ENCODE measurements at regions not wholly inside any gene's neighbourhood (a gene's known extent, or its start where the extent isn't known, plus 50 kb on each side); places are given as distances from the start of the nearest gene placed in this dataset.

- Histone ChIP-seq H3K4me2 (ENCODE audit: insufficient read depth, low read length, poor library complexity, severe bottlenecking) (no peak overlapping the region), H2BK120ac (ENCODE audit: low read depth, low read length) (no peak overlapping the region), H3K9ac (ENCODE audit: low read depth, low read length, poor library complexity) (no peak overlapping the region), H2AK5ac (ENCODE audit: low read depth, low read length) (no peak overlapping the region), H3K14ac (ENCODE audit: low read length) (no peak overlapping the region), H3K9me3 (replicated peaks in 1 of 2; ENCODE audit: control insufficient read depth in 2 of 2, insufficient read depth in 1 of 2, low read depth in 1 of 2, low read length in 2 of 2) (no peaks in the 10 kb centered on the region), H3K23ac (ENCODE audit: low read depth, low read length, poor library complexity) (no peak overlapping the region), H2BK15ac (ENCODE audit: low read length) (no peak overlapping the region), H2BK5ac (ENCODE audit: low read length) (no peak overlapping the region), H3K36me3 (replicated peaks in 1 of 2; ENCODE audit: control insufficient read depth in 2 of 2, insufficient read depth in 2 of 2, low read length in 2 of 2) (no peaks in the 10 kb centered on the region), H3K27ac (replicated peaks; ENCODE audit: low read length) (no peak overlapping the region), H3K4ac (ENCODE audit: low read length) (no peak overlapping the region), H4K8ac (ENCODE audit: low read depth, low read length) (no peak overlapping the region), H2BK12ac (ENCODE audit: low read length) (no peak overlapping the region), H3K79me1 (ENCODE audit: low read depth, low read length) (no peaks in the 10 kb centered on the region), H3K4me1 (ENCODE audit: control insufficient read depth in 2 of 2, insufficient read depth in 1 of 2, low read depth in 1 of 2, low read length in 2 of 2) (peaks cover 0 to 5% of the 10 kb centered on the region in 2 donors), H3K18ac (ENCODE audit: low read length) (no peak overlapping the region), H4K91ac (ENCODE audit: low read depth, low read length, poor library complexity) (no peak overlapping the region), H3K4me3 (ENCODE audit: low read length in 2 of 2) (no peak overlapping the region), H2AFZ (ENCODE audit: low read length) (no peak overlapping the region), H3K27me3 (ENCODE audit: control insufficient read depth in 3 of 3, insufficient read depth in 3 of 3, low read depth in 1 of 3, low read length in 3 of 3) (no peaks in the 10 kb centered on the region)
- no peak for DNase-seq (ENCODE audit: low spot score)
- no CpG with 5 or more reads among the region's 5 CpGs for WGBS, 2 donors (ENCODE audit: extremely low coverage in 2 of 2, insufficient read length in 2 of 2, insufficient replicate concordance in 1 of 2)
These were observed 66.7 kb upstream of the CAPRIN1 start for GRCh38 chr11:33984682-33985389.

GRCh38 chr11:33982661-33983060 lies 68.9 kb upstream of the CAPRIN1 start:
- no peak overlapping the region for H3K4me3 ChIP-seq (ENCODE audit: low read length in 2 of 2)
- no peak overlapping the region for H2BK15ac ChIP-seq (ENCODE audit: low read length)
- no peak overlapping the region for H3K4me2 ChIP-seq (ENCODE audit: insufficient read depth, low read length, poor library complexity, severe bottlenecking)
- no peak overlapping the region for H2BK12ac ChIP-seq (ENCODE audit: low read length)
- H4K8ac ChIP-seq (ENCODE audit: low read depth, low read length): no peak overlapping the region
- H3K4me1 ChIP-seq (ENCODE audit: control insufficient read depth in 2 of 2, insufficient read depth in 1 of 2, low read depth in 1 of 2, low read length in 2 of 2): peaks cover 0 to 5% of the 10 kb centered on the region in 2 donors
- no peak overlapping the region for H3K9ac ChIP-seq (ENCODE audit: low read depth, low read length, poor library complexity)
- H3K4ac ChIP-seq (ENCODE audit: low read length): no peak overlapping the region
- H3K27me3 ChIP-seq (ENCODE audit: control insufficient read depth in 3 of 3, insufficient read depth in 3 of 3, low read depth in 1 of 3, low read length in 3 of 3): no peaks in the 10 kb centered on the region
- H4K91ac ChIP-seq (ENCODE audit: low read depth, low read length, poor library complexity): no peak overlapping the region
- H3K18ac ChIP-seq (ENCODE audit: low read length): no peak overlapping the region
- H2BK120ac ChIP-seq (ENCODE audit: low read depth, low read length): no peak overlapping the region
- H2AFZ ChIP-seq (ENCODE audit: low read length): no peak overlapping the region
- no peaks in the 10 kb centered on the region for H3K9me3 ChIP-seq (replicated peaks in 1 of 2; ENCODE audit: control insufficient read depth in 2 of 2, insufficient read depth in 1 of 2, low read depth in 1 of 2, low read length in 2 of 2)
- DNase-seq (ENCODE audit: low spot score): no peak
- no peak overlapping the region for H3K23ac ChIP-seq (ENCODE audit: low read depth, low read length, poor library complexity)
- no peak overlapping the region for H3K14ac ChIP-seq (ENCODE audit: low read length)
- no peak overlapping the region for H3K27ac ChIP-seq (replicated peaks; ENCODE audit: low read length)
- no peaks in the 10 kb centered on the region for H3K79me1 ChIP-seq (ENCODE audit: low read depth, low read length)
- H3K36me3 ChIP-seq (replicated peaks in 1 of 2; ENCODE audit: control insufficient read depth in 2 of 2, insufficient read depth in 2 of 2, low read length in 2 of 2): no peaks in the 10 kb centered on the region
- H2BK5ac ChIP-seq (ENCODE audit: low read length): no peak overlapping the region
- H2AK5ac ChIP-seq (ENCODE audit: low read depth, low read length): no peak overlapping the region

GRCh38 chr11:33980897-33981296 lies 70.6 kb upstream of the CAPRIN1 start:
- Histone ChIP-seq H3K79me1 (ENCODE audit: low read depth, low read length) (no peaks in the 10 kb centered on the region), H2BK5ac (ENCODE audit: low read length) (no peak overlapping the region), H3K27me3 (ENCODE audit: control insufficient read depth in 3 of 3, insufficient read depth in 3 of 3, low read depth in 1 of 3, low read length in 3 of 3) (no peaks in the 10 kb centered on the region), H3K9ac (ENCODE audit: low read depth, low read length, poor library complexity) (no peak overlapping the region), H3K18ac (ENCODE audit: low read length) (no peak overlapping the region), H3K9me3 (replicated peaks in 1 of 2; ENCODE audit: control insufficient read depth in 2 of 2, insufficient read depth in 1 of 2, low read depth in 1 of 2, low read length in 2 of 2) (no peaks in the 10 kb centered on the region), H3K4me2 (ENCODE audit: insufficient read depth, low read length, poor library complexity, severe bottlenecking) (no peak overlapping the region), H4K91ac (ENCODE audit: low read depth, low read length, poor library complexity) (no peak overlapping the region), H4K8ac (ENCODE audit: low read depth, low read length) (no peak overlapping the region), H2AFZ (ENCODE audit: low read length) (no peak overlapping the region), H2BK12ac (ENCODE audit: low read length) (no peak overlapping the region), H2BK120ac (ENCODE audit: low read depth, low read length) (no peak overlapping the region), H2AK5ac (ENCODE audit: low read depth, low read length) (no peak overlapping the region), H3K4me1 (ENCODE audit: control insufficient read depth in 2 of 2, insufficient read depth in 1 of 2, low read depth in 1 of 2, low read length in 2 of 2) (peaks cover 0 to 5% of the 10 kb centered on the region in 2 donors), H3K4ac (ENCODE audit: low read length) (no peak overlapping the region), H2BK15ac (ENCODE audit: low read length) (no peak overlapping the region), H3K4me3 (ENCODE audit: low read length in 2 of 2) (no peak overlapping the region), H3K14ac (ENCODE audit: low read length) (no peak overlapping the region), H3K23ac (ENCODE audit: low read depth, low read length, poor library complexity) (no peak overlapping the region), H3K36me3 (replicated peaks in 1 of 2; ENCODE audit: control insufficient read depth in 2 of 2, insufficient read depth in 2 of 2, low read length in 2 of 2) (no peaks in the 10 kb centered on the region), H3K27ac (replicated peaks; ENCODE audit: low read length) (no peak overlapping the region)
- WGBS, 2 donors (ENCODE audit: extremely low coverage in 2 of 2, insufficient read length in 2 of 2, insufficient replicate concordance in 1 of 2): no CpG with 5 or more reads among the region's 3 CpGs
- no peak for DNase-seq (ENCODE audit: low spot score)

GRCh38 chr11:33978376-33978775 lies 73.2 kb upstream of the CAPRIN1 start:
- Histone ChIP-seq H3K27ac (replicated peaks; ENCODE audit: low read length) (no peak overlapping the region), H2BK120ac (ENCODE audit: low read depth, low read length) (no peak overlapping the region), H2BK12ac (ENCODE audit: low read length) (no peak overlapping the region), H3K18ac (ENCODE audit: low read length) (no peak overlapping the region), H4K8ac (ENCODE audit: low read depth, low read length) (no peak overlapping the region), H3K4me2 (ENCODE audit: insufficient read depth, low read length, poor library complexity, severe bottlenecking) (no peak overlapping the region), H3K23ac (ENCODE audit: low read depth, low read length, poor library complexity) (no peak overlapping the region), H3K4ac (ENCODE audit: low read length) (no peak overlapping the region), H2BK15ac (ENCODE audit: low read length) (no peak overlapping the region), H3K27me3 (ENCODE audit: control insufficient read depth in 3 of 3, insufficient read depth in 3 of 3, low read depth in 1 of 3, low read length in 3 of 3) (no peaks in the 10 kb centered on the region), H2AK5ac (ENCODE audit: low read depth, low read length) (no peak overlapping the region), H3K9ac (ENCODE audit: low read depth, low read length, poor library complexity) (no peak overlapping the region), H3K4me1 (ENCODE audit: control insufficient read depth in 2 of 2, insufficient read depth in 1 of 2, low read depth in 1 of 2, low read length in 2 of 2) (peaks cover 0 to 5% of the 10 kb centered on the region in 2 donors), H3K36me3 (replicated peaks in 1 of 2; ENCODE audit: control insufficient read depth in 2 of 2, insufficient read depth in 2 of 2, low read length in 2 of 2) (no peaks in the 10 kb centered on the region), H2BK5ac (ENCODE audit: low read length) (no peak overlapping the region), H2AFZ (ENCODE audit: low read length) (no peak overlapping the region), H4K91ac (ENCODE audit: low read depth, low read length, poor library complexity) (no peak overlapping the region), H3K9me3 (replicated peaks in 1 of 2; ENCODE audit: control insufficient read depth in 2 of 2, insufficient read depth in 1 of 2, low read depth in 1 of 2, low read length in 2 of 2) (no peaks in the 10 kb centered on the region), H3K79me1 (ENCODE audit: low read depth, low read length) (no peaks in the 10 kb centered on the region), H3K4me3 (ENCODE audit: low read length in 2 of 2) (no peak overlapping the region), H3K14ac (ENCODE audit: low read length) (no peak overlapping the region)
- no CpG with 5 or more reads among the region's 6 CpGs for WGBS, 2 donors (ENCODE audit: extremely low coverage in 2 of 2, insufficient read length in 2 of 2, insufficient replicate concordance in 1 of 2)
- DNase-seq (ENCODE audit: low spot score): no peak
